Tibial nerve (tissue), 3 donors: ENCODE measurements at regions not wholly inside any gene's neighbourhood (a gene's known extent, or its start where the extent isn't known, plus 50 kb on each side); places are given as distances from the start of the nearest gene placed in this dataset.

Experiments
- CTCF ChIP-seq, 5 experiments: fragments of 200-600 bp in 3 of 5; fragments of 450-650 bp in 2 of 5; sonication (generic) in 3 of 5; IDR thresholded peaks; one replicate each; pipeline ENCODE4 v1.5.1; 2016 to 2019; ENCODE audit warnings: antibody characterized with exemption in 5 of 5, mild to moderate bottlenecking in 3 of 5, moderate library complexity in 2 of 5
- POLR2A ChIP-seq, 2 donors: fragments of 450-650 bp; IDR thresholded peaks; one replicate each; pipeline ENCODE4 v1.6.1; 2017; ENCODE audit warnings: antibody characterized with exemption in 2 of 2, mild to moderate bottlenecking in 2 of 2, moderate library complexity in 2 of 2

GRCh38 chr3:168453623-168454022 lies 357.9 kb upstream of the GOLIM4 start:
- TF ChIP-seq CTCF (IDR thresholded peaks at IDR 0.05) (no peak), POLR2A (IDR thresholded peaks at IDR 0.05) (no peak)
